ENCODE measurements at regions not wholly inside any gene's neighbourhood (a gene's known extent, or its start where the extent isn't known, plus 50 kb on each side); places are given as distances from the start of the nearest gene placed in this dataset.

DNA sequence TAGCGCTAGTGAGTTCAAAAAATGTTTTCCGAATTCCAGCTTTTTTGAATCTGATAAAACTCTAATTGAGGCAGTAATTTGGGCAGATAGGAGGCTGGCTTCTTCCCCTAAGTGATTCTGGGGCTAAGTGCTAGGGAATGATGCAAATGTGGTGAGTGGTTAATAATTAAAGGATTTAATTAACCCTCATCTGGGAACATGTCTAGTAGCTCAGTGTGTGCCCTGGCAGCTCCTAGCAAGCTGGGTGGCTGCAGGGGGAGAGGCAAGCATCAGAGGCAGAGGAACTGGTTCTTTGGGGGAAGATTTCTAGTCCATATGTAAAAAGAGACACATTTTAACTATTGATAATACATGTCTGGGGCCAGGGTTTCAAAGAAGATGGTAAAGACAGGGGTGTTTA, 354.5 kb downstream of the WDR11 start:
- no peak for DNase-seq (ENCODE audit: low spot score)
- ChIA-PET CTCF (interaction anchor here (0.6 kb wide), 1 partner anchor 1285 kb away, joined by 3 read pairs; no protein-coding TSS in a partner anchor), POLR2A (ENCODE audit: low non-redundant PET) (no interaction called here)
- no peak overlapping the region for H3K27ac ChIP-seq
- no peak for TF ChIP-seq CTCF (conservative IDR thresholded peaks at IDR 0.05; ENCODE audit: low read depth)

GRCh38 chr10:121211446-121211845, 360.3 kb downstream of the WDR11 start:
- no peak for TF ChIP-seq CTCF (conservative IDR thresholded peaks at IDR 0.05; ENCODE audit: low read depth)
- POLR2A ChIA-PET (ENCODE audit: low non-redundant PET) = no interaction called here
- no peak overlapping the region for H3K27ac ChIP-seq
- DNase-seq (ENCODE audit: low spot score) = no peak
- CTCF ChIA-PET = no interaction called here

GRCh38 chr10:121213437-121213836, 362.3 kb downstream of the WDR11 start:
- no peak for DNase-seq (ENCODE audit: low spot score)
- no peak for TF ChIP-seq CTCF (conservative IDR thresholded peaks at IDR 0.05; ENCODE audit: low read depth)
- CTCF ChIA-PET = interaction anchor here (0.7 kb wide), 1 partner anchor 271 kb away, joined by 4 read pairs; no protein-coding TSS in a partner anchor

GRCh38 chr10:121216295-121216694, 365.1 kb downstream of the WDR11 start:
- ChIA-PET POLR2A (ENCODE audit: low non-redundant PET) (no interaction called here), CTCF (no interaction called here)
- no peak for TF ChIP-seq CTCF (conservative IDR thresholded peaks at IDR 0.05; ENCODE audit: low read depth)
- no peak for DNase-seq (ENCODE audit: low spot score)
- no peak overlapping the region for H3K27ac ChIP-seq

More at GRCh38 chr10:121213437-121213836, 362.3 kb downstream of the WDR11 start:
- POLR2A ChIA-PET (ENCODE audit: low non-redundant PET) = no interaction called here
- H3K27ac ChIP-seq = no peak overlapping the region

DNA sequence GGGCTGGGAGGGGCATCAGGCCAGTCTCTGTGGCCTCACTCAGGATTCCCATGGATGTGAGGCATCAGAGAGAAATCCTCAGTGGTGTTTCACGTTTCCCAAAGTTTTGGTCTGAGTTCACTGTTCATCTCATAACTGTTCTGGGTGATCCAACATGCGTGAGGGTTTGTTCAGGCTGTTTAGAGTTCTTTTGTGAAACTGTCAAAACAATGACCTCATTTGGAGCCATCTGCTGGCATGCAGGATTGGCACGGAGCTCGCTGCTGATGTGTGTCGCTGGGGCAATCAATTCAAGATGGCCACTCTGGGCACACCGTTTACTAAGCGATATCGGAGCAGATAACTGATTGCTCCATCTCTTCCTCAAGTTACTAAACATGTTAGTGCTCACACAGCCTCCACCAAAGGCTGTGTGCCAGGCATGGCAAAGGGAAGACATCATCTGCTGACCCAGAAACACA, 365.6 kb downstream of the WDR11 start:
- POLR2A ChIA-PET (ENCODE audit: low non-redundant PET) = no interaction called here
- H3K27ac ChIP-seq = no peak overlapping the region
- no peak for TF ChIP-seq CTCF (conservative IDR thresholded peaks at IDR 0.05; ENCODE audit: low read depth)
- no peak for DNase-seq (ENCODE audit: low spot score)
- CTCF ChIA-PET = no interaction called here

GRCh38 chr10:121217331-121217730, 366.2 kb downstream of the WDR11 start:
- ChIA-PET CTCF (no interaction called here), POLR2A (ENCODE audit: low non-redundant PET) (no interaction called here)
- no peak for DNase-seq (ENCODE audit: low spot score)
- no peak overlapping the region for H3K27ac ChIP-seq
- no peak for TF ChIP-seq CTCF (conservative IDR thresholded peaks at IDR 0.05; ENCODE audit: low read depth)

GRCh38 chr10:121221072-121221471, 369.9 kb downstream of the WDR11 start:
- POLR2A ChIA-PET (ENCODE audit: low non-redundant PET) = no interaction called here
- no peak for TF ChIP-seq CTCF (conservative IDR thresholded peaks at IDR 0.05; ENCODE audit: low read depth)
- no peak for DNase-seq (ENCODE audit: low spot score)
- no peak overlapping the region for H3K27ac ChIP-seq
- CTCF ChIA-PET = no interaction called here
